K562 (cell line): ENCODE measurements at regions not wholly inside any gene's neighbourhood (a gene's known extent, or its start where the extent isn't known, plus 50 kb on each side); places are given as distances from the start of the nearest gene placed in this dataset.

ENCODE experiments used
- ATF6 ChIP-seq: sonication (generic); formaldehyde crosslinking; IDR thresholded peaks from 2 replicates; pipeline ENCODE4 v1.4.0; 2020; ENCODE audit warnings: mild to moderate bottlenecking, missing genetic modification reagents
- IFI16 ChIP-seq: fragments of 250-450 bp; sonication (Bioruptor Pico); IDR thresholded peaks from 2 replicates; pipeline ENCODE4 v2.1.2; 2022; ENCODE audit warnings: mild to moderate bottlenecking, inconsistent platforms
- KDM2B ChIP-seq: fragments of 250-450 bp; sonication (Bioruptor Pico); IDR thresholded peaks from 2 replicates; pipeline ENCODE4 v1.8.0; 2021; ENCODE audit warnings: mild to moderate bottlenecking, moderate library complexity
- MGA ChIP-seq: fragments of 450-650 bp; IDR thresholded peaks from 2 replicates; pipeline ENCODE4 v1.6.1; 2016; ENCODE audit warnings: mild to moderate bottlenecking, moderate library complexity
- SMARCC2 ChIP-seq: fragments of 450-650 bp; IDR thresholded peaks from 2 replicates; pipeline ENCODE4 v1.6.1; 2017; ENCODE audit warnings: antibody characterized with exemption, moderate library complexity, mild to moderate bottlenecking, low read depth
- ZNF830 ChIP-seq: fragments of 250-450 bp; sonication (Bioruptor Pico); IDR thresholded peaks from 2 replicates; pipeline ENCODE4 v1.5.0; 2021; ENCODE audit warnings: mild to moderate bottlenecking
- ZZZ3 ChIP-seq: fragments of 450-650 bp; IDR thresholded peaks from 2 replicates; pipeline ENCODE4 v1.6.1; 2016; ENCODE audit warnings: antibody characterized with exemption, mild to moderate bottlenecking, moderate library complexity

- no peak for TF ChIP-seq MGA
- TF ChIP-seq SMARCC2: no peak
- no peak for TF ChIP-seq ATF6 (CRISPR knock-in tag)
- no peak for TF ChIP-seq KDM2B (CRISPR knock-in tag)
- TF ChIP-seq IFI16: no peak
- TF ChIP-seq ZZZ3: no peak
- TF ChIP-seq ZNF830 (CRISPR knock-in tag): no peak
These were observed 59.1 kb upstream of the PTGR2 start (continued) for GRCh38 chr14:73792481-73792880.
